ENCODE measurements at regions not wholly inside any gene's neighbourhood (a gene's known extent, or its start where the extent isn't known, plus 50 kb on each side); places are given as distances from the start of the nearest gene placed in this dataset.

DNA sequence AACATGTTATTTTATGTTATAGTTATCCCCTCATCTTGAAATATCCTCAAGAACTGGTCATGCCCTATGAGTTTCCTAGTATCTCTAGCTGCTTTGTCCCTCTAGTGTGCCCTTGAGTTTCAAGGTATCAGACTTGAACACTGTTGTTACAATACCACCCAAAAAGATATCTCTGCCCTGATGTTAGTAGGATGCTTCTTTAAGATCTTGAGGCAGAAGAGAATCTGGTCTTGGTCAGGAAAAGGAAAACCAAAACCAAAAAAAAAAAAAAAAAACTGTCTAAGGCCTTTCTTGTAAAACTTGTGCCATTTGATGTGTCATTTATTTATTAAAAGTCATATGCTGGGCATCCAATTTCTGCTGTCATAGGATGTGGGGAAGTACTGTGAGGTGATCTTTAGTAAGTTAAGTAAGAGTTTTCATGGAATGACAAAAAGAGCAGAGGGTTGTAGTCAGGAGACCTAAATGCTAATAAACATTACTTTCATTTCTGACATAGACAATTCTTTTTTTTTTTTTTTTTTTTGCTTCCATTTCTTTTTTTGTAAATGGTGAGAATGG is 229.7 kb downstream of the NECTIN3 start:
- no peaks in the 10 kb centered on the region for H3K9me2 ChIP-seq (ENCODE audit: low read depth, low read length)
- no peaks in the 10 kb centered on the region for H3K9me3 ChIP-seq (ENCODE audit: low read length)
- no peak overlapping the region for H3K27ac ChIP-seq (ENCODE audit: low read depth, low read length, poor library complexity, severe bottlenecking)
- H3K4me3 ChIP-seq (ENCODE audit: low read depth, low read length, poor library complexity, severe bottlenecking): no peak overlapping the region
- TF ChIP-seq CTCF (IDR thresholded peaks at IDR 0.05; ENCODE audit: low read length) (no peak), EZH2 (IDR thresholded peaks at IDR 0.05; ENCODE audit: borderline replicate concordance, low read length) (no peak)
- no peak overlapping the region for H2AFZ ChIP-seq (ENCODE audit: low read length)
- H4K20me1 ChIP-seq (ENCODE audit: insufficient read depth, low read length): no peaks in the 10 kb centered on the region
- no peaks in the 10 kb centered on the region for H3F3A ChIP-seq (ENCODE audit: insufficient read depth, low read length)
- H3K4me1 ChIP-seq (ENCODE audit: insufficient read depth, low read length, severe bottlenecking): no peaks in the 10 kb centered on the region
- no peaks in the 10 kb centered on the region for H3K36me3 ChIP-seq (ENCODE audit: insufficient read depth, low read length)
- no peak overlapping the region for H3K4me2 ChIP-seq (ENCODE audit: low read length)
- no peaks in the 10 kb centered on the region for H3K27me3 ChIP-seq (ENCODE audit: insufficient read depth, low read length)
- H3K79me2 ChIP-seq (ENCODE audit: insufficient read depth, low read length): no peaks in the 10 kb centered on the region
- H3K9ac ChIP-seq (ENCODE audit: low read length): no peak overlapping the region

- no peaks in the 10 kb centered on the region for H4K20me1 ChIP-seq (ENCODE audit: insufficient read depth, low read length)
- H3K9me2 ChIP-seq (ENCODE audit: low read depth, low read length): no peaks in the 10 kb centered on the region
- no peaks in the 10 kb centered on the region for H3K4me1 ChIP-seq (ENCODE audit: insufficient read depth, low read length, severe bottlenecking)
- H2AFZ ChIP-seq (ENCODE audit: low read length): no peak overlapping the region
- H3K36me3 ChIP-seq (ENCODE audit: insufficient read depth, low read length): no peaks in the 10 kb centered on the region
- TF ChIP-seq CTCF (IDR thresholded peaks at IDR 0.05; ENCODE audit: low read length) (no peak), EZH2 (IDR thresholded peaks at IDR 0.05; ENCODE audit: borderline replicate concordance, low read length) (no peak)
- no peak overlapping the region for H3K4me3 ChIP-seq (ENCODE audit: low read depth, low read length, poor library complexity, severe bottlenecking)
- H3K9ac ChIP-seq (ENCODE audit: low read length): no peak overlapping the region
- H3K27me3 ChIP-seq (ENCODE audit: insufficient read depth, low read length): no peaks in the 10 kb centered on the region
- no peaks in the 10 kb centered on the region for H3K9me3 ChIP-seq (ENCODE audit: low read length)
- H3K79me2 ChIP-seq (ENCODE audit: insufficient read depth, low read length): no peaks in the 10 kb centered on the region
- H3K4me2 ChIP-seq (ENCODE audit: low read length): no peak overlapping the region
- H3K27ac ChIP-seq (ENCODE audit: low read depth, low read length, poor library complexity, severe bottlenecking): no peak overlapping the region
- no peaks in the 10 kb centered on the region for H3F3A ChIP-seq (ENCODE audit: insufficient read depth, low read length)
Measured at GRCh38 chr3:111302063-111302462, 230.4 kb downstream of the NECTIN3 start.

DNA sequence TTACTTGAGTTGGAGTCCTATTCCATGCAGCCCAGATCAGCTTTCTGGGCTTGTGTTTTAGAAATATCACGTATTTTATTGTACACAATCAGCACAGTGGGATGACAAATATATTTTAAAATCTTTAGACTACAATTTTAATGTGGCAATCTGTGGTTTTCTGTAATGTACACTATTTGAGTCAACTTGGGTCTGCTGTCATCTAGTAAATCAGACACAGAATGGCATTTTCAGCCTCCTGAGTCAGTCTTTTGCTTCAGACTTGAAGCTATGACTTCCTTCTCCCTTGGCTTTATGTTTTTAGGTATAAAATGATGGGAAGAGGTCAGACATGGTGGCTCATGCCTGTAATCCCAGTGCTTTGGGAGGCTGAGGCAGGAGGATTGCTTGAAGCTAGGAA is 232.1 kb downstream of the NECTIN3 start:
- TF ChIP-seq EZH2 (IDR thresholded peaks at IDR 0.05; ENCODE audit: borderline replicate concordance, low read length) (no peak), CTCF (IDR thresholded peaks at IDR 0.05; ENCODE audit: low read length) (no peak)
- H2AFZ ChIP-seq (ENCODE audit: low read length): no peak overlapping the region
- no peaks in the 10 kb centered on the region for H3K79me2 ChIP-seq (ENCODE audit: insufficient read depth, low read length)
- H3K9me2 ChIP-seq (ENCODE audit: low read depth, low read length): no peaks in the 10 kb centered on the region
- H3K27me3 ChIP-seq (ENCODE audit: insufficient read depth, low read length): no peaks in the 10 kb centered on the region
- H3K27ac ChIP-seq (ENCODE audit: low read depth, low read length, poor library complexity, severe bottlenecking): no peak overlapping the region
- H3K9ac ChIP-seq (ENCODE audit: low read length): no peak overlapping the region
- H4K20me1 ChIP-seq (ENCODE audit: insufficient read depth, low read length): no peaks in the 10 kb centered on the region
- no peaks in the 10 kb centered on the region for H3K4me1 ChIP-seq (ENCODE audit: insufficient read depth, low read length, severe bottlenecking)
- no peaks in the 10 kb centered on the region for H3F3A ChIP-seq (ENCODE audit: insufficient read depth, low read length)
- no peak overlapping the region for H3K4me2 ChIP-seq (ENCODE audit: low read length)
- no peaks in the 10 kb centered on the region for H3K36me3 ChIP-seq (ENCODE audit: insufficient read depth, low read length)
- no peaks in the 10 kb centered on the region for H3K9me3 ChIP-seq (ENCODE audit: low read length)
- no peak overlapping the region for H3K4me3 ChIP-seq (ENCODE audit: low read depth, low read length, poor library complexity, severe bottlenecking)
